A673 (cell line): ENCODE measurements at regions not wholly inside any gene's neighbourhood (a gene's known extent, or its start where the extent isn't known, plus 50 kb on each side); places are given as distances from the start of the nearest gene placed in this dataset.

Experiments
- CTCF ChIP-seq: fragments of 300-800, 200-600 bp; sonication (generic); conservative IDR thresholded peaks from 2 replicates; pipeline ENCODE4 v1.5.1; 2017; ENCODE audit warnings: low read depth, mild to moderate bottlenecking, antibody characterized with exemption, low read length, moderate library complexity, mixed read lengths
- EZH2 ChIP-seq: fragments of 200-600 bp; sonication (generic); IDR thresholded peaks from 2 replicates; pipeline ENCODE4 v1.6.1; 2017; ENCODE audit warnings: borderline replicate concordance, low read depth, mild to moderate bottlenecking, mixed read lengths, antibody characterized with exemption, low read length; ENCODE audit not compliant: poor library complexity, severe bottlenecking

- TF ChIP-seq CTCF: no peak
- no peak for TF ChIP-seq EZH2
Measured at GRCh38 chr13:109517517-109517916, 268.9 kb downstream of the IRS2 start.
